ENCODE measurements at regions not wholly inside any gene's neighbourhood (a gene's known extent, or its start where the extent isn't known, plus 50 kb on each side); places are given as distances from the start of the nearest gene placed in this dataset.

DNA sequence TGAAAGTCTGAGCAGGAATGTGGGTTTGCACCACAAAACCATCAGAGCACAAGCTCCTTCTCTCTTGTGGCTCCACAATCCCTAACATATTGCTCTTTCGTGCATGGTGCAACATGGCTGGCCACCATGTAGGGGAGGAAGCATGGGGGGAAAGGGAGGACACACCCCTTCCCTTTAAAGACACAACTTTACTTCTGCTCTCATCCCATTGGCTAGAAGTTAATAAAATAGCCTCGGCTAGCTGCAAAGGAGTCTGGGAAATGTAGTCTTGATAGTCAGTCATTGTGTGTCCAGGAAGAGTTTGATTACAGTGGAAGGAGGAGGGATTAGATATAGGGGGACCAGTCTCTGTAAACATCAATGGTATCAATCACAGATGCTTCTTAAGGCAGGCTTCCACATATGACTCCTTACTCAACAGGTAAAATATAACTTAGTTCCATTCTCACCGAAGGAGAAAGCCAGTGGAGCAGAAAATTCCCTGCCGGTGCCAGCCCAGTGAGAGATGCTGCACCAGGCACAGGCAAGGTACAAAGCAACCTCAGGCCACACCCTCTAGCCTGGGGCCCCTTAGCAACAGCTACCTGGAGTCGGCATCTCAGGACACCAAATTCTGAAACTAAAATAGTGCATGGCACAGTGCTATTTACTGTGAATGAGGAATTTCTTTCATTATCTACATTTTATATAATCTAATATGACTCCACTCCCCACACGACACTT, 124.7 kb upstream of the CTBP2 start:
- TF ChIP-seq POLR2A (IDR thresholded peaks at IDR 0.05) (no peak), CTCF (IDR thresholded peaks at IDR 0.05) (no peak)

Measured in adrenal gland (tissue), 5 donors.